Iris pigment epithelial cell (primary cell): ENCODE measurements at regions not wholly inside any gene's neighbourhood (a gene's known extent, or its start where the extent isn't known, plus 50 kb on each side); places are given as distances from the start of the nearest gene placed in this dataset.
"Not testable (repeated sequence)": the region's sequence is repeated elsewhere in the genome, so short reads cannot be mapped to it uniquely, and the experiment has no call there.

Source experiments
- DNase-seq: peaks from one replicate; pipeline ENCODE4 v3.0.0-alpha.2; 2011; ENCODE audit warnings: low read depth

GRCh38 chr13:69649063-69649392 is 458.6 kb upstream of the ATXN8OS start:
- DNase-seq, result no peak

GRCh38 chr13:69648340-69649062 is 459.1 kb upstream of the ATXN8OS start:
- DNase-seq, result no peak

GRCh38 chr13:69644447-69644846 is 463.2 kb upstream of the ATXN8OS start:
- DNase-seq, result no peak

GRCh38 chr13:69641773-69642172 is 465.9 kb upstream of the ATXN8OS start:
- DNase-seq, result no peak

- DNase-seq, result no peak
Measured at GRCh38 chr13:69633044-69633443, 474.6 kb upstream of the ATXN8OS start.

- no peak for DNase-seq
Measured at GRCh38 chr13:69623973-69624372, 483.7 kb upstream of the ATXN8OS start.

- no peak for DNase-seq
Measured at GRCh38 chr13:69619651-69620050, 488.0 kb upstream of the ATXN8OS start.

GRCh38 chr13:69618838-69619237 is 488.8 kb upstream of the ATXN8OS start:
- no peak for DNase-seq

GRCh38 chr13:69618393-69618792 is 489.2 kb upstream of the ATXN8OS start:
- no peak for DNase-seq

- DNase-seq, result no peak
Measured at GRCh38 chr13:69617587-69617986, 490.0 kb upstream of the ATXN8OS start.

- no peak for DNase-seq
Measured at GRCh38 chr13:69616396-69616795, 491.2 kb upstream of the ATXN8OS start.

GRCh38 chr13:69615055-69615454 is 492.6 kb upstream of the ATXN8OS start:
- DNase-seq, result not testable (repeated sequence)

GRCh38 chr13:69604698-69605097 is 502.9 kb upstream of the ATXN8OS start:
- DNase-seq, result no peak

- no peak for DNase-seq
Measured at GRCh38 chr13:69603144-69603853, 504.3 kb upstream of the ATXN8OS start.

GRCh38 chr13:69601661-69602060 is 506.0 kb upstream of the ATXN8OS start:
- DNase-seq, result no peak

- no peak for DNase-seq
Measured at GRCh38 chr13:69600811-69601210, 506.8 kb upstream of the ATXN8OS start.

- DNase-seq, result no peak
Measured at GRCh38 chr13:69597088-69597487, 510.5 kb upstream of the ATXN8OS start.

- DNase-seq, result no peak
Measured at GRCh38 chr13:69595181-69595580, 512.4 kb upstream of the ATXN8OS start.

GRCh38 chr13:69591437-69591836 is 516.2 kb upstream of the ATXN8OS start:
- DNase-seq, result no peak

GRCh38 chr13:69589531-69590235 is 517.9 kb upstream of the ATXN8OS start:
- DNase-seq, result no peak

GRCh38 chr13:69585656-69586055 is 522.0 kb upstream of the ATXN8OS start:
- DNase-seq, result no peak

- no peak for DNase-seq
Measured at GRCh38 chr13:69580255-69580654, 527.4 kb upstream of the ATXN8OS start.

GRCh38 chr13:69579351-69579750 is 528.3 kb upstream of the ATXN8OS start:
- no peak for DNase-seq
